ENCODE measurements at regions not wholly inside any gene's neighbourhood (a gene's known extent, or its start where the extent isn't known, plus 50 kb on each side); places are given as distances from the start of the nearest gene placed in this dataset.

DNA sequence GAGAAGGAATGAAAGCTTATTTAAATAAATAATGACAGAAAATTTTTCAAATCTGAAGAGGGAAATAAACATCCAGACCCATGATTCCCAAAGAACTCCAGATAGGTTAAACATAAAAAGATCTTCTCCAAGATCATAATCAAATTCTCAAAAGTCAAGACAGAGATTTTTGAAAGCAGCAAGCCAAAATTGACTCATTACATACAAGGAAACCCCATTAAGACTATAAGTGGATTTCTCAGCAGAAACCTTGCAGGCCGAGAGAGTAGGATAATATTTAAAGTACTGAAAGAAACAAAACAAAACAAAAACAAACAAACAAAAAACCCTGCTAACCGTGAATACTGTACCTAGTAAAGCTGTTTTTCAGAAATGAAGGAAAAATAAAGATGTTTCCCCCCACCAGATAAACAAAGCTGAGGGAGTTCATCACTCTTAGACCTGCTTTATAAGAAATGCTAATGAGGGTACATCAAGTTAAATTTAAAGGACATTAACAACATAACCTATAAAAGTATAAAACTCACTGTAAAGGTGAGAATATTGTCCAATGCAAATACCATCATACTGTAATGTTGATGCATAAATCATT, 412.2 kb downstream of the INSC start:
- peaks cover 62% of the 10 kb centered on the region for H3K9me3 Mint-ChIP-seq
- no peak overlapping the region for H3K27ac Mint-ChIP-seq
- TF ChIP-seq, protein P1, sequence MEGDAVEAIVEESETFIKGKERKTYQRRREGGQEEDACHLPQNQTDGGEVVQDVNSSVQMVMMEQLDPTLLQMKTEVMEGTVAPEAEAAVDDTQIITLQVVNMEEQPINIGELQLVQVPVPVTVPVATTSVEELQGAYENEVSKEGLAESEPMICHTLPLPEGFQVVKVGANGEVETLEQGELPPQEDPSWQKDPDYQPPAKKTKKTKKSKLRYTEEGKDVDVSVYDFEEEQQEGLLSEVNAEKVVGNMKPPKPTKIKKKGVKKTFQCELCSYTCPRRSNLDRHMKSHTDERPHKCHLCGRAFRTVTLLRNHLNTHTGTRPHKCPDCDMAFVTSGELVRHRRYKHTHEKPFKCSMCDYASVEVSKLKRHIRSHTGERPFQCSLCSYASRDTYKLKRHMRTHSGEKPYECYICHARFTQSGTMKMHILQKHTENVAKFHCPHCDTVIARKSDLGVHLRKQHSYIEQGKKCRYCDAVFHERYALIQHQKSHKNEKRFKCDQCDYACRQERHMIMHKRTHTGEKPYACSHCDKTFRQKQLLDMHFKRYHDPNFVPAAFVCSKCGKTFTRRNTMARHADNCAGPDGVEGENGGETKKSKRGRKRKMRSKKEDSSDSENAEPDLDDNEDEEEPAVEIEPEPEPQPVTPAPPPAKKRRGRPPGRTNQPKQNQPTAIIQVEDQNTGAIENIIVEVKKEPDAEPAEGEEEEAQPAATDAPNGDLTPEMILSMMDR (IDR thresholded peaks at IDR 0.05): no peak
- DNase-seq: no peak
- no peak overlapping the region for H3K4me3 Mint-ChIP-seq
- H3K36me3 Mint-ChIP-seq (ENCODE audit: low read depth): peaks cover 5% of the 10 kb centered on the region; the same call in 1 of the 2 replicates
- H3K27me3 Mint-ChIP-seq (ENCODE audit: insufficient read depth): no peaks in the 10 kb centered on the region
- H3K4me1 Mint-ChIP-seq (ENCODE audit: low read depth): no peaks in the 10 kb centered on the region

DNA sequence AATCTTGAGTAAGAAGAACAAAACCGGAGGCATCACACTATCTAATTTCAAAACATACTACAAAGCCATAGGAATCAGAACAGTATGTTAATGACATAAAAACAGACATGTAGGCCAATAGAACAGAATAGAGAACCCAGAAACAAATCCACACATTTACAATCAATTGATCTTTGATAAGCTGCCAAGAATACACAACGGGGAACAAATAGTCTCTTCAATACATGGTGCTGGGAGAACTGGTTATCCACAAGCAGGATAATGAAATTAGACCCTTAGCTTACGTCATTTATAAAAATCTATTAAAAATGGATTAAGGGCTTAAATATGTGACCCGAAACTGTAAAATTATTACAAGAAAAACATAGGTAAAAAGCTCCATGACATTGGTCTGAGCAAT, 417.7 kb downstream of the INSC start:
- H3K27me3 Mint-ChIP-seq (ENCODE audit: insufficient read depth): no peaks in the 10 kb centered on the region
- H3K9me3 Mint-ChIP-seq: peaks cover 38% of the 10 kb centered on the region
- no peak overlapping the region for H3K27ac Mint-ChIP-seq
- no peaks in the 10 kb centered on the region for H3K4me1 Mint-ChIP-seq (ENCODE audit: low read depth)
- no peak for DNase-seq
- no peaks in the 10 kb centered on the region for H3K36me3 Mint-ChIP-seq (ENCODE audit: low read depth)
- TF ChIP-seq, protein P1 (IDR thresholded peaks at IDR 0.05): no peak
- H3K4me3 Mint-ChIP-seq: no peak overlapping the region

DNA sequence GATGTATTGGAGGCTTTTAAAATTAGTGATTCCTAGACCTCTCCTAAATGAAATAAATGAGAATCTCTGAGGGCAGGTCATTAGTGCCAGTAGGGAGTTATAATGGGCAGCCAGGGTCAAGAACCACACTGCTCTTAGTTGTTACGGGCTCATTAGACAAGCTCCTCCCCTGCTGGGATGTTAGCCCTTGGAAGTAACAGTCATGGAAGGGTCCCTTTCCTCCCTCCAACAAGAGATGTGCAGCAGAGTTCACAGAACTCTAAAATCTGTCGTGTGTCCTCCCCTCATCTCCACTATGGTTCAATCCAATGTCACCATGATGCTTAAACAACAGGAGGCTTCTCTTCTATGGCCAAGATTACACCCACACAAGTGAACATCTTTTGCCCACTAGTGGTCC, 419.5 kb downstream of the INSC start:
- Mint-ChIP-seq H3K9me3 (peaks cover 42% of the 10 kb centered on the region), H3K36me3 (ENCODE audit: low read depth) (no peaks in the 10 kb centered on the region), H3K27ac (no peak overlapping the region), H3K27me3 (ENCODE audit: insufficient read depth) (no peaks in the 10 kb centered on the region), H3K4me1 (ENCODE audit: low read depth) (no peaks in the 10 kb centered on the region), H3K4me3 (no peak overlapping the region)
- no peak for DNase-seq
- TF ChIP-seq, protein P1 (IDR thresholded peaks at IDR 0.05): no peak

DNA sequence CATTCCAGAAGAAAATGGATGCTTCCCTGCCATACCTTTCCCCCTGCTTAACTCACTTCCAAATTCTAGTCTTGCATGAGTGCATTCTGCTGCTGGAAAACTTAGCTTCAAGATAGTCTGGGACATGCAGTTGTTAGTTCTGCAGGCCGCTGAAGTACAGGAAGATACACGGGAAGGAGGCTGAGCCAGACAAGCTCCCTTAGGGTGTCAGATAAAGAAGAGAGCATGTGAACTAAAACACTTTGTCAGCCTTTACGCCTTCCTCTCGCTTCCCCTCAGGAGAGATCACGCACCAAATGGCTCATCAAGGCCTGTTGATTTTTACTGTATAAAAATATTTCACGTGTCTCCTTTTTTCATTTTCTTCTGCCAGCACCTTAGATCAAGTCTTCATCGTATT, 420.7 kb downstream of the INSC start:
- Mint-ChIP-seq H3K27me3 (ENCODE audit: insufficient read depth) (no peaks in the 10 kb centered on the region), H3K27ac (no peak overlapping the region), H3K9me3 (peaks cover 43% of the 10 kb centered on the region), H3K36me3 (ENCODE audit: low read depth) (peaks cover 4% of the 10 kb centered on the region; the same call in 1 of the 2 replicates), H3K4me1 (ENCODE audit: low read depth) (no peaks in the 10 kb centered on the region), H3K4me3 (no peak overlapping the region)
- no peak for DNase-seq
- TF ChIP-seq, protein P1 (IDR thresholded peaks at IDR 0.05): no peak

DNA sequence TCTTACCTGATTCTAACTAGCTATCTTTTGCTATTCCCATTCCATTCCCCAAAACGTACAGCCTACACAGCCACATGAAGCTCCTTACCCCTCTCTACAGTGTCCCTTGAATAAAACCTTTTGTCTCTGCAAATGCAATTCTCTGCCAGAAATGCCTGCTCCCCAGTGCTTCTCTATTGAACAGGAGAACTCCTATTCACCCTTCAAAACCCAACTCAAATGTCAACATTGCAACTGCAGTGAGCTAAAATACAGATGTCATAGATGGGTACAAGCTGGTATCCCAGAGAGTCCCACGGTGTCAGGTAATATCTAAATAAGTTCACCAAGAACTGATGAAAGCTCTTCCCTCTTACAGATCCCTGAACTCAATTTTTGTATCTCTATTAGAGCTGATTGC, 421.7 kb downstream of the INSC start:
- no peak for DNase-seq
- Mint-ChIP-seq H3K27me3 (ENCODE audit: insufficient read depth) (no peaks in the 10 kb centered on the region), H3K27ac (no peak overlapping the region), H3K4me3 (no peak overlapping the region), H3K36me3 (ENCODE audit: low read depth) (peaks cover 4% of the 10 kb centered on the region), H3K9me3 (peaks cover 43% of the 10 kb centered on the region), H3K4me1 (ENCODE audit: low read depth) (no peaks in the 10 kb centered on the region)
- TF ChIP-seq, protein P1 (IDR thresholded peaks at IDR 0.05): no peak

DNA sequence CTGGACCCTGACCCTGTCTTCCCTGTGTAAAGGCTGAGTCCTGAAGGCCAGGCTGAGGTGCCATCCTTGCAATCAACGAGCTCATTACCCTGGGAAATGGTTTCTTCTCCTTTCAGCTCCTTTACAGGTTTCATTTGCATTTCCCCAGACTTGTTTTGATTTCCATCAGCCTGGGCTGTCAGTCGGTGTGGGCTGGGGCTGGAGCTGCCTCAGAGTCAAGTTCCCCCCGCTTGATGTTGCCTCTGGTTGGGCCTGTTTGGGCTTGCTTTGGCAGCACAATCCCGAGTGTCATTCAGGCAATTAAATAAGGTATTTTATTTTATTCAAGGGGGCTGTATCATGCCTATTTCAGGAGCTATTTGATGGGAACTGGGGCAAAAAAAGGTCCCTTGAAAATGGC, 424.9 kb downstream of the INSC start:
- Mint-ChIP-seq H3K4me3 (no peak overlapping the region), H3K9me3 (peaks cover 61% of the 10 kb centered on the region), H3K27ac (no peak overlapping the region), H3K36me3 (ENCODE audit: low read depth) (peaks cover 8% of the 10 kb centered on the region), H3K27me3 (ENCODE audit: insufficient read depth) (no peaks in the 10 kb centered on the region; the same call in 1 of the 2 replicates), H3K4me1 (ENCODE audit: low read depth) (no peaks in the 10 kb centered on the region)
- no peak for DNase-seq
- TF ChIP-seq, protein P1 (IDR thresholded peaks at IDR 0.05): no peak

All from HFFc6 (cell line).